ENCODE measurements at regions not wholly inside any gene's neighbourhood (a gene's known extent, or its start where the extent isn't known, plus 50 kb on each side); places are given as distances from the start of the nearest gene placed in this dataset.

- POLR2A ChIA-PET: no interaction called here
- CTCF ChIA-PET: no interaction called here
- no peak for DNase-seq
- H3K4me3 Mint-ChIP-seq: no peak overlapping the region
- H3K27ac Mint-ChIP-seq: no peak overlapping the region
- H3K36me3 Mint-ChIP-seq (ENCODE audit: low read depth): no peaks in the 10 kb centered on the region
- no peaks in the 10 kb centered on the region for H3K4me1 Mint-ChIP-seq
- H3K27me3 Mint-ChIP-seq: no peaks in the 10 kb centered on the region
- H3K9me3 Mint-ChIP-seq: no peaks in the 10 kb centered on the region
These were observed 227.0 kb upstream of the SLITRK5 start for GRCh38 chr13:87444135-87444534.

GRCh38 chr13:87452281-87452680 is 218.9 kb upstream of the SLITRK5 start:
- H3K9me3 Mint-ChIP-seq: peaks cover 2% of the 10 kb centered on the region
- no peak for DNase-seq
- no peaks in the 10 kb centered on the region for H3K4me1 Mint-ChIP-seq
- H3K36me3 Mint-ChIP-seq (ENCODE audit: low read depth): no peaks in the 10 kb centered on the region
- no peaks in the 10 kb centered on the region for H3K27me3 Mint-ChIP-seq
- ChIA-PET CTCF (no interaction called here), POLR2A (no interaction called here)
- H3K4me3 Mint-ChIP-seq: no peak overlapping the region
- no peak overlapping the region for H3K27ac Mint-ChIP-seq

- Mint-ChIP-seq H3K9me3 (peaks cover 2% of the 10 kb centered on the region), H3K27ac (no peak overlapping the region), H3K27me3 (no peaks in the 10 kb centered on the region), H3K4me1 (no peaks in the 10 kb centered on the region), H3K4me3 (no peak overlapping the region), H3K36me3 (ENCODE audit: low read depth) (no peaks in the 10 kb centered on the region)
- no peak for DNase-seq
- CTCF ChIA-PET: no interaction called here
- POLR2A ChIA-PET: no interaction called here
These were observed 217.9 kb upstream of the SLITRK5 start for GRCh38 chr13:87453244-87453643.

- DNase-seq: no peak
- no peaks in the 10 kb centered on the region for H3K4me1 Mint-ChIP-seq
- H3K9me3 Mint-ChIP-seq: peaks cover 7% of the 10 kb centered on the region
- no peaks in the 10 kb centered on the region for H3K27me3 Mint-ChIP-seq
- CTCF ChIA-PET: no interaction called here
- no peak overlapping the region for H3K4me3 Mint-ChIP-seq
- POLR2A ChIA-PET: no interaction called here
- no peak overlapping the region for H3K27ac Mint-ChIP-seq
- H3K36me3 Mint-ChIP-seq (ENCODE audit: low read depth): no peaks in the 10 kb centered on the region
These were observed 211.8 kb upstream of the SLITRK5 start for GRCh38 chr13:87459419-87459818.

- H3K4me1 Mint-ChIP-seq: no peaks in the 10 kb centered on the region
- H3K4me3 Mint-ChIP-seq: no peak overlapping the region
- H3K36me3 Mint-ChIP-seq (ENCODE audit: low read depth): no peaks in the 10 kb centered on the region
- ChIA-PET POLR2A (no interaction called here), CTCF (no interaction called here)
- H3K9me3 Mint-ChIP-seq: peaks cover 10% of the 10 kb centered on the region
- no peaks in the 10 kb centered on the region for H3K27me3 Mint-ChIP-seq
- H3K27ac Mint-ChIP-seq: no peak overlapping the region
- DNase-seq: no peak
These were observed 173.7 kb upstream of the SLITRK5 start for GRCh38 chr13:87497426-87497825.

- Mint-ChIP-seq H3K9me3 (peaks cover 10% of the 10 kb centered on the region), H3K36me3 (ENCODE audit: low read depth) (no peaks in the 10 kb centered on the region), H3K27ac (no peak overlapping the region), H3K27me3 (no peaks in the 10 kb centered on the region), H3K4me1 (no peaks in the 10 kb centered on the region), H3K4me3 (no peak overlapping the region)
- ChIA-PET CTCF (no interaction called here), POLR2A (no interaction called here)
- no peak for DNase-seq
These were observed 172.5 kb upstream of the SLITRK5 start for GRCh38 chr13:87498681-87499080.

DNA sequence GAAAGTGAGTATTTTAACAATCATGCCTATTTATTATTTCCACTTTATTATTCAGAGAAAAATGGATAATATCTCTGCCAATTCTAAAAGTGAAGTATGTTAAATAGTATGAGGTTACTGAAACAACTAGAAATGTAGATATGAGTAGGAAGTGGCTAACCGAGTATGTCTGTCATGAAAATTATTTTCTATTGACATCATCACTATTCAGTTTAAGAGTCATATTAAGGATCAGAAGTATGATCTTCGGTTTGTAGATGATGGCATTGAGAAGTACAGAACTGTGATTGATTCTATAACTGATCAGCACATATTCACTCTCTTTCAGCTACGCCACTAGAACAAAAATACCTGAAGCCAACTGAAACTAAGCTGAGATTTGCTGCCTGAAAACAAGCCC is 146.4 kb upstream of the SLITRK5 start:
- peaks cover 9% of the 10 kb centered on the region for H3K9me3 Mint-ChIP-seq
- DNase-seq: no peak
- no peaks in the 10 kb centered on the region for H3K27me3 Mint-ChIP-seq
- H3K4me3 Mint-ChIP-seq: no peak overlapping the region
- no peaks in the 10 kb centered on the region for H3K4me1 Mint-ChIP-seq
- ChIA-PET CTCF (no interaction called here), POLR2A (no interaction called here)
- no peaks in the 10 kb centered on the region for H3K36me3 Mint-ChIP-seq (ENCODE audit: low read depth)
- no peak overlapping the region for H3K27ac Mint-ChIP-seq

DNA sequence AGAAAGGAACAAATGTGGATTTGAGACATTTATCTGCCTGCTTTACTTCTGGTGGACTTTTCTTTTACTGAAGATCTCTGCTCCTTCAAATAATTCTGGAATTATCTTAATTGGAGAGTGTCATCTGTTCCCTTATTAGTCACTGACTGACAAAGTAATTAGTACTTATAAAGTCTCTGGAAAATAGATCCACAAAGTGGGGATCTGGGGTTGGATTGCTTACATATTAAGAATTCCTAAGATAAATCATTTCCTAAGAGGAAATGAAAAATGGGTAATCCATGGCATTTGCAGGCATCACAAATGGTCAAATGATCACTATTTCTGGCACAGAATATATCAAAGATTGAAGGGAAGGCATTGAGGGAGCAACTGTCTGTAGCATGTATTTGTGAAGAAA is 137.4 kb upstream of the SLITRK5 start:
- POLR2A ChIA-PET: no interaction called here
- no peaks in the 10 kb centered on the region for H3K36me3 Mint-ChIP-seq (ENCODE audit: low read depth)
- H3K4me3 Mint-ChIP-seq: no peak overlapping the region
- no peak overlapping the region for H3K27ac Mint-ChIP-seq
- H3K27me3 Mint-ChIP-seq: no peaks in the 10 kb centered on the region
- H3K4me1 Mint-ChIP-seq: no peaks in the 10 kb centered on the region
- CTCF ChIA-PET: no interaction called here
- DNase-seq: no peak
- H3K9me3 Mint-ChIP-seq: peaks cover 3% of the 10 kb centered on the region

GRCh38 chr13:87535911-87536310 is 135.3 kb upstream of the SLITRK5 start:
- H3K36me3 Mint-ChIP-seq (ENCODE audit: low read depth): no peaks in the 10 kb centered on the region
- no peaks in the 10 kb centered on the region for H3K4me1 Mint-ChIP-seq
- ChIA-PET POLR2A (no interaction called here), CTCF (no interaction called here)
- H3K4me3 Mint-ChIP-seq: no peak overlapping the region
- no peak overlapping the region for H3K27ac Mint-ChIP-seq
- H3K9me3 Mint-ChIP-seq: no peaks in the 10 kb centered on the region
- no peaks in the 10 kb centered on the region for H3K27me3 Mint-ChIP-seq
- DNase-seq: no peak

DNA sequence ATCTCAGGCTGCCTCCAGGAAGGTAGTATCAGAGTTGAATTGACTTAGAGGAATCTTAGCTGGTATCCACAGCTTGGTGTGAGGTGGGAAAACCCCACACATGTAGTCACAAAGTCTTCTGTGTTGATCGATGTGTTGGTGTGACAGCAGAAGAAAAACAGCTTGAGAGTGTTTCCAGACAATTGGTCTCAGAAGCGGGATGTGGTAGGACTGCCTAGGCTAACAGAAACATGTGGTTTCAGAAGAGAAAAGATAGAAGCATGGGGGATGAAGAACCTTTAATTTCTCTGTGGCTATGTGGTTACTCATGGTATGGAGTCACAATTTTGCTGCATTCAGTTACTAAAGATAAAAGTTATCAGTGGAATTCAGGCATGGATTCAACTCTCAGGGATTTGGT is 134.7 kb upstream of the SLITRK5 start:
- Mint-ChIP-seq H3K27ac (no peak overlapping the region), H3K9me3 (no peaks in the 10 kb centered on the region), H3K27me3 (no peaks in the 10 kb centered on the region), H3K4me1 (no peaks in the 10 kb centered on the region), H3K4me3 (no peak overlapping the region), H3K36me3 (ENCODE audit: low read depth) (no peaks in the 10 kb centered on the region)
- ChIA-PET CTCF (no interaction called here), POLR2A (no interaction called here)
- no peak for DNase-seq

DNA sequence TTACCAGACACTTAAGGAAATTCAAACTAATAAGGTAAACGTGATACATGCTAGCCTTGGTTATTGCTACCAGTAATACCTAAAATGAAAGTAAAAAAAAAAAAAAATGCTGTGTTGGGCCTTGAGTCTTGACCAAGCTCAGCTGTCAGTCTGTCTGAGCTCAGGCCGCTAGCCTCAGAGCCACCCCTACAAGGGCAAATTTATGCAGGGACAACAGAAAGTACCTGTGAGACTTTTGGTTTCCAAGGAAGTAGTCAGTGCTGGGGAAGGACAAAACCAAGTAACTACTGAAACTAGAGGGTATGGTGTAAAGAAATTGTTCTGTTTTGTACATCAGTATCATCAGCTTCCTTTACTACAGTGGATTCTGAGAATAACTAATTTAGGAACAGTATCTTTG is 134.3 kb upstream of the SLITRK5 start:
- Mint-ChIP-seq H3K4me1 (no peaks in the 10 kb centered on the region), H3K27me3 (no peaks in the 10 kb centered on the region), H3K9me3 (no peaks in the 10 kb centered on the region), H3K36me3 (ENCODE audit: low read depth) (no peaks in the 10 kb centered on the region), H3K4me3 (no peak overlapping the region), H3K27ac (no peak overlapping the region)
- CTCF ChIA-PET: no interaction called here
- POLR2A ChIA-PET: no interaction called here
- DNase-seq: no peak

DNA sequence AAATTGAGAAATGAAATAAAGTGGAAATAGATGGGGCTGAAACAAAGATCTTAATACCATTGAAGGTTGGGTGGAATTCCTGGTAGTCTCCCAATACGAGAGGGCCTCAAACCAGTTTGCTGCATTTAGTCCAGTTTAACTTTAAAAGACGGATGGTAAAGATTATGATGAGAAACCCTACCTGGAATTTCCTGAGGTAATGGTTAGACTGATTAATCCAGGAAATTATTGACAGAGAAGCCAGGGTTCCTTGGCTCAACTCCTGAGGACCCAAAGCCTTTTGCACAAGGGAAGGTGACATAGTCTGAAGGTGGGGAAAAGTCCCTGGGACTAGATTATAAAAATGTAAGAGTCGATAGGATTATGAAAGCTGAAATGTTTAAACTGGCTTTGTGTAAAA is 133.2 kb upstream of the SLITRK5 start:
- DNase-seq: no peak
- Mint-ChIP-seq H3K27me3 (no peaks in the 10 kb centered on the region), H3K36me3 (ENCODE audit: low read depth) (no peaks in the 10 kb centered on the region), H3K4me1 (no peaks in the 10 kb centered on the region), H3K4me3 (no peak overlapping the region), H3K9me3 (no peaks in the 10 kb centered on the region), H3K27ac (no peak overlapping the region)
- POLR2A ChIA-PET: no interaction called here
- CTCF ChIA-PET: no interaction called here

DNA sequence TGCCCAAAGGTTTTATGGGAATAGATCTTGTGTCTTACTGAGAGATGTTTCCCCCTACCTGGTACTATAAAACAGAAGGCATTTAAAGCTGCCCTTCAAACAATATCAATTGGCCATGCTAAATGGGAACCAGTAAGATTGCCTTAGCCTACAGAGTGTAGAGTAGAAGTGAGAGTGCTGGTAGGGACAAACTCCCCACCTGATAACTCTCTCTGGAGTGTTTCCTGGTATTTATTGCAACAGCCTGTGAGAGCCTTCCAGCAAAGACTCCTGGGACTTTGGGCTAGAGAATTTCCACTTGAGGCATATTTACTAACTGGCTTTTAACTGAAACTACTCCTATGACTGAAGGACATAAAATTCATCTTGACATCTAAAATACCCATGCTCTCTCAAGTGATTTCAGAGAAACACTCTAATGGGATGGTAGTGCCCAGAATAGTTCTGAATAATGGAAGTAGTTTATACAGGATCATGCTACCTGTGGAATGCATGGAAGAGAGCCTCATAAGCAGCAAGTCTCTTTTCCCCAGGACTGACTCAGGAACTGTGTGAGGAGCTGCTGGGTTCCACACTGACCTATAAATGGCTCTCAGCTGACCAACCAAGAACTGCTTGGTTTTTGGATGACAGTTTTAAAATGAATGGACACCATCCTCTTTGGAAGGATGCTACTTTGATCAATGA is 132.7 kb upstream of the SLITRK5 start:
- no peaks in the 10 kb centered on the region for H3K36me3 Mint-ChIP-seq (ENCODE audit: low read depth)
- no peak for DNase-seq
- peaks cover 1% of the 10 kb centered on the region for H3K9me3 Mint-ChIP-seq
- no peaks in the 10 kb centered on the region for H3K4me1 Mint-ChIP-seq
- no peak overlapping the region for H3K4me3 Mint-ChIP-seq
- no peak overlapping the region for H3K27ac Mint-ChIP-seq
- no peaks in the 10 kb centered on the region for H3K27me3 Mint-ChIP-seq
- POLR2A ChIA-PET: no interaction called here
- CTCF ChIA-PET: no interaction called here

GRCh38 chr13:87553142-87553541 is 118.0 kb upstream of the SLITRK5 start:
- no peak overlapping the region for H3K4me3 Mint-ChIP-seq
- H3K27me3 Mint-ChIP-seq: no peaks in the 10 kb centered on the region
- no peaks in the 10 kb centered on the region for H3K36me3 Mint-ChIP-seq (ENCODE audit: low read depth)
- CTCF ChIA-PET: no interaction called here
- H3K27ac Mint-ChIP-seq: no peak overlapping the region
- POLR2A ChIA-PET: no interaction called here
- H3K9me3 Mint-ChIP-seq: no peaks in the 10 kb centered on the region
- no peaks in the 10 kb centered on the region for H3K4me1 Mint-ChIP-seq
- no peak for DNase-seq

- Mint-ChIP-seq H3K4me1 (no peaks in the 10 kb centered on the region), H3K9me3 (no peaks in the 10 kb centered on the region), H3K27ac (no peak overlapping the region), H3K36me3 (ENCODE audit: low read depth) (no peaks in the 10 kb centered on the region), H3K27me3 (no peaks in the 10 kb centered on the region), H3K4me3 (no peak overlapping the region)
- no peak for DNase-seq
- ChIA-PET POLR2A (no interaction called here), CTCF (no interaction called here)
These were observed 117.1 kb upstream of the SLITRK5 start for GRCh38 chr13:87554045-87554444.
